Tibial artery (tissue), 4 donors: ENCODE measurements at regions not wholly inside any gene's neighbourhood (a gene's known extent, or its start where the extent isn't known, plus 50 kb on each side); places are given as distances from the start of the nearest gene placed in this dataset.
A peak's percentile ranks its signal among the peaks of the same experiment; 100 is the strongest.

Source experiments
- DNase-seq, 2 donors: peaks; one replicate each; pipeline ENCODE4 v3.0.0-alpha.2; 2019
- H3K27ac ChIP-seq, 2 donors: fragments of 200-600 bp; sonication (generic) in 1 of 2; 1 replicate in 1 of 2; 2 replicates in 1 of 2; pipeline ENCODE4 v1.5.1; 2018 to 2019; ENCODE audit warnings: mild to moderate bottlenecking in 1 of 2
- H3K27me3 ChIP-seq, 2 donors: fragments of 200-600 bp; sonication (generic) in 1 of 2; one replicate each; pipeline versions ENCODE4 v1.5.1 to v1.6.0; 2016 to 2019
- H3K36me3 ChIP-seq, 3 donors: fragments of 200-600 bp; sonication (generic) in 2 of 3; one replicate each; pipeline ENCODE4 v1.5.1; 2016 to 2019; ENCODE audit warnings: mild to moderate bottlenecking in 2 of 3
- H3K4me1 ChIP-seq, 4 donors: fragments of 200-600 bp; sonication (generic) in 2 of 4; 1 replicate in 3 of 4; 2 replicates in 1 of 4; pipeline ENCODE4 v1.5.1; 2016 to 2019
- H3K4me3 ChIP-seq, 2 donors: fragments of 200-600 bp; sonication (generic) in 1 of 2; 1 replicate in 1 of 2; 2 replicates in 1 of 2; pipeline ENCODE4 v1.5.1; 2018 to 2019; ENCODE audit warnings: mild to moderate bottlenecking in 2 of 2
- H3K9me3 ChIP-seq, 3 donors: fragments of 200-600 bp; sonication (generic) in 1 of 3; one replicate each; pipeline ENCODE4 v1.5.1; 2016 to 2019
- CTCF ChIP-seq, 2 experiments: fragments of 200-600 bp in 1 of 2; fragments of 450-650 bp in 1 of 2; IDR thresholded peaks; one replicate each; pipeline ENCODE4 v1.5.1; 2017 to 2019; ENCODE audit warnings: antibody characterized with exemption in 2 of 2, mild to moderate bottlenecking in 1 of 2, moderate library complexity in 1 of 2
- intact Hi-C: fragments of 100-400 bp; cut with DNase I; formaldehyde crosslinking; loops from one replicate; pipeline ENCODE4 v1.15.0; 2023; ENCODE audit warnings: low total_unique reads

- Histone ChIP-seq H3K4me3 (no peak overlapping the region), H3K27ac (no peak overlapping the region), H3K27me3 (peaks cover 0 to 38% of the 10 kb centered on the region in 2 donors), H3K4me1 (peaks cover 0 to 6% (median 0%) of the 10 kb centered on the region in 4 donors), H3K36me3 (no peaks in the 10 kb centered on the region), H3K9me3 (no peaks in the 10 kb centered on the region)
- peak in 1 of 2 donors; percentile 29 for DNase-seq
- intact Hi-C loops: no loop called here
- no peak for TF ChIP-seq CTCF (IDR thresholded peaks at IDR 0.05)
Observed at GRCh38 chr2:10500601-10501361, 52.7 kb upstream of the ODC1 start.

- H3K4me3 ChIP-seq: no peak overlapping the region
- peak in 1 of 2 donors; percentile 33 for DNase-seq
- no peaks in the 10 kb centered on the region for H3K36me3 ChIP-seq
- H3K27me3 ChIP-seq: peaks cover 0 to 45% of the 10 kb centered on the region in 2 donors
- H3K4me1 ChIP-seq: peaks cover 0 to 6% (median 0%) of the 10 kb centered on the region in 4 donors
- intact Hi-C loops: no loop called here
- H3K27ac ChIP-seq: no peak overlapping the region
- TF ChIP-seq CTCF (IDR thresholded peaks at IDR 0.05): no peak
- H3K9me3 ChIP-seq: no peaks in the 10 kb centered on the region
Observed at GRCh38 chr2:10499911-10500521, 51.9 kb upstream of the ODC1 start.

GRCh38 chr2:10499275-10499907, 51.3 kb upstream of the ODC1 start:
- H3K9me3 ChIP-seq: no peaks in the 10 kb centered on the region
- no peak for DNase-seq
- H3K27me3 ChIP-seq: peaks cover 0 to 46% of the 10 kb centered on the region in 2 donors
- intact Hi-C loops: no loop called here
- peaks cover 0 to 6% (median 0%) of the 10 kb centered on the region in 4 donors for H3K4me1 ChIP-seq
- no peak overlapping the region for H3K4me3 ChIP-seq
- H3K36me3 ChIP-seq: no peaks in the 10 kb centered on the region
- H3K27ac ChIP-seq: no peak overlapping the region
- TF ChIP-seq CTCF (IDR thresholded peaks at IDR 0.05): no peak

- H3K36me3 ChIP-seq: no peaks in the 10 kb centered on the region
- no peak overlapping the region for H3K27ac ChIP-seq
- H3K27me3 ChIP-seq: peaks cover 0 to 51% of the 10 kb centered on the region in 2 donors
- no peak for TF ChIP-seq CTCF (IDR thresholded peaks at IDR 0.05)
- intact Hi-C loops: no loop called here
- H3K4me1 ChIP-seq: peaks cover 0 to 6% (median 0%) of the 10 kb centered on the region in 4 donors
- no peaks in the 10 kb centered on the region for H3K9me3 ChIP-seq
- no peak overlapping the region for H3K4me3 ChIP-seq
- peak in 1 of 2 donors; percentile 31 for DNase-seq
Observed at GRCh38 chr2:10498525-10499274, 50.6 kb upstream of the ODC1 start.
